Kidney (tissue), 13 donors: ENCODE measurements at regions not wholly inside any gene's neighbourhood (a gene's known extent, or its start where the extent isn't known, plus 50 kb on each side); places are given as distances from the start of the nearest gene placed in this dataset.
"Not testable (repeated sequence)": the region's sequence is repeated elsewhere in the genome, so short reads cannot be mapped to it uniquely, and the experiment has no call there.

Experiments
- DNase-seq, 5 donors: peaks; one replicate each; pipeline ENCODE4 v3.0.0-alpha.2; 2013 to 2020
- FAIRE-seq: peaks from 2 replicates; lab custom pipeline; 2012; peaks lifted over from hg19 to GRCh38; lab: Jason Lieb, UNC
- H3K27ac ChIP-seq, 2 donors: one replicate each; pipeline ENCODE4 v1.7.0; 2013; ENCODE audit warnings: low read depth in 2 of 2, low read length in 2 of 2, inconsistent platforms in 1 of 2
- H3K27me3 ChIP-seq: one replicate; pipeline ENCODE4 v1.7.1; 2013; ENCODE audit warnings: low read length, inconsistent platforms; ENCODE audit not compliant: control insufficient read depth, insufficient read depth
- H3K36me3 ChIP-seq, 3 donors: one replicate each; pipeline versions ENCODE4 v1.7.0 to v1.7.1; 2013; ENCODE audit warnings: low read length in 3 of 3, control low read depth in 1 of 3, inconsistent platforms in 1 of 3; ENCODE audit not compliant: insufficient read depth in 3 of 3, control insufficient read depth in 2 of 3
- H3K4me1 ChIP-seq, 3 donors: one replicate each; pipeline versions ENCODE4 v1.7.0 to v1.7.1; 2013; ENCODE audit warnings: low read length in 3 of 3, inconsistent platforms in 1 of 3, low read depth in 1 of 3; ENCODE audit not compliant: control insufficient read depth in 2 of 3, insufficient read depth in 2 of 3
- H3K4me3 ChIP-seq, 3 donors: one replicate each; pipeline versions ENCODE4 v1.7.0 to v1.8.1; 2013; ENCODE audit warnings: low read length in 3 of 3, control low read depth in 1 of 3, inconsistent platforms in 1 of 3
- H3K9ac ChIP-seq, 3 donors: one replicate each; pipeline versions ENCODE4 v1.7.0 to v1.7.1; 2013; ENCODE audit warnings: low read length in 3 of 3, control low read depth in 1 of 3, inconsistent platforms in 1 of 3
- H3K9me3 ChIP-seq, 3 donors: one replicate each; pipeline versions ENCODE4 v1.7.0 to v1.7.1; 2013; ENCODE audit warnings: low read length in 3 of 3, control low read depth in 1 of 3, inconsistent platforms in 1 of 3; ENCODE audit not compliant: control insufficient read depth in 2 of 3, insufficient read depth in 1 of 3
- intact Hi-C: fragments of 100-400 bp; cut with DNase I; formaldehyde crosslinking; loops from one replicate; pipeline ENCODE4 v1.11.1; 2022
- TF ChIP-seq, protein P1 (sequence below): IDR thresholded peaks from 3 replicates; pipeline ENCODE4 v1.5.1; 2012; ENCODE audit warnings: mild to moderate bottlenecking, moderate library complexity, borderline replicate concordance; ENCODE audit not compliant: insufficient read depth; ENCODE audit errors: extremely low read depth
- donor health status: control.
- donor health status: control.
- donor health status: control.
- donor health status: control.
- donor health status: control.
- donor health status: DM: yes; HTN: yes; CAD: no.
- donor health status: Normal renal cell carcinoma (clear cell type).

DNA sequence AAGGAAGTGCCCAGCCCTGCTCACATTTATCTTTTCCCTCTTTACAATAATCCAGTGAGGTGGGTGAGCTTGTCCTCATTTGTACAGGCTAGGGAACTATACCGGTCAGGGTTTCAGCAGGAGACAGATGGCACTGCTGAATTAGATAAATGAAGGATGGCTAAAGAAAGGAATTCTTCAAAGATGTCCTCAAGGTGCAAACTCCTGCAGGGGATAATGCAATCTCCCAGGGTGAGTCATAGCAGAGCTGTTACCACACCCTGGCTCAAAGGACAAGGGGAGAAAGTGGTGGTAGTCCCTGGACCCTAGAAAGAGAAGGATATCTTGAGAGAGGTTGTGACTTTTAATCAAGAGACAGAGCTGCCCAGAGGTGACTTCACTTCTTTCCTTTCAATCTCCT lies 66.7 kb downstream of the RFPL4B start:
- Histone ChIP-seq H3K9ac (no peak overlapping the region), H3K27me3 (no peaks in the 10 kb centered on the region), H3K27ac (no peak overlapping the region), H3K4me3 (no peak overlapping the region), H3K4me1 (no peaks in the 10 kb centered on the region), H3K9me3 (peaks cover 0 to 3% (median 0%) of the 10 kb centered on the region in 3 donors), H3K36me3 (no peaks in the 10 kb centered on the region)
- intact Hi-C loops, result no loop called here
- DNase-seq (no peak), FAIRE-seq (no peak)
- TF ChIP-seq, protein P1, sequence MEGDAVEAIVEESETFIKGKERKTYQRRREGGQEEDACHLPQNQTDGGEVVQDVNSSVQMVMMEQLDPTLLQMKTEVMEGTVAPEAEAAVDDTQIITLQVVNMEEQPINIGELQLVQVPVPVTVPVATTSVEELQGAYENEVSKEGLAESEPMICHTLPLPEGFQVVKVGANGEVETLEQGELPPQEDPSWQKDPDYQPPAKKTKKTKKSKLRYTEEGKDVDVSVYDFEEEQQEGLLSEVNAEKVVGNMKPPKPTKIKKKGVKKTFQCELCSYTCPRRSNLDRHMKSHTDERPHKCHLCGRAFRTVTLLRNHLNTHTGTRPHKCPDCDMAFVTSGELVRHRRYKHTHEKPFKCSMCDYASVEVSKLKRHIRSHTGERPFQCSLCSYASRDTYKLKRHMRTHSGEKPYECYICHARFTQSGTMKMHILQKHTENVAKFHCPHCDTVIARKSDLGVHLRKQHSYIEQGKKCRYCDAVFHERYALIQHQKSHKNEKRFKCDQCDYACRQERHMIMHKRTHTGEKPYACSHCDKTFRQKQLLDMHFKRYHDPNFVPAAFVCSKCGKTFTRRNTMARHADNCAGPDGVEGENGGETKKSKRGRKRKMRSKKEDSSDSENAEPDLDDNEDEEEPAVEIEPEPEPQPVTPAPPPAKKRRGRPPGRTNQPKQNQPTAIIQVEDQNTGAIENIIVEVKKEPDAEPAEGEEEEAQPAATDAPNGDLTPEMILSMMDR, result no peak

DNA sequence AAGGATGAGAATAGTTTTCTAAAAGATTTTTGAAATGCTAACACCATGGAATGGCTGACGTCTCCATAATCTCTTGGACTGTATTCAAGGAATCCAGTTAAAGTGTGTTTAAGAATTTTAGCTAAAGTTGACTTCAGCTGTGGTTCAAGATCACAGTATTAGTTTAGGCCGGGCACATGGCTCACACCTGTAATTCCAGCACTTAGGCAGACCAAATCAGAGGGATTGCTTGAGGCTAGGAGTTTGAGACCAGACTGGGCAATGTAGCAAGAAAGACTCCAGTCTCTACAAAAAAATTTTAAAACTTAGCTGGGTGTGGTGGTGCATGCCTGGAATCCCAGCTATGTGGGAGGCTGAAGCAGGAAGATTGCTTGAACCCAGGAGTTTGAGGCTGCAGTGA lies 68.2 kb downstream of the RFPL4B start:
- no peak for DNase-seq
- no peak overlapping the region for H3K27ac ChIP-seq
- FAIRE-seq, result no peak
- H3K36me3 ChIP-seq, result no peaks in the 10 kb centered on the region
- no peaks in the 10 kb centered on the region for H3K4me1 ChIP-seq
- intact Hi-C loops, result no loop called here
- H3K27me3 ChIP-seq, result no peaks in the 10 kb centered on the region
- no peak overlapping the region for H3K9ac ChIP-seq
- H3K9me3 ChIP-seq, result peaks cover 0 to 3% (median 0%) of the 10 kb centered on the region in 3 donors
- H3K4me3 ChIP-seq, result no peak overlapping the region
- TF ChIP-seq, protein P1, result no peak

DNA sequence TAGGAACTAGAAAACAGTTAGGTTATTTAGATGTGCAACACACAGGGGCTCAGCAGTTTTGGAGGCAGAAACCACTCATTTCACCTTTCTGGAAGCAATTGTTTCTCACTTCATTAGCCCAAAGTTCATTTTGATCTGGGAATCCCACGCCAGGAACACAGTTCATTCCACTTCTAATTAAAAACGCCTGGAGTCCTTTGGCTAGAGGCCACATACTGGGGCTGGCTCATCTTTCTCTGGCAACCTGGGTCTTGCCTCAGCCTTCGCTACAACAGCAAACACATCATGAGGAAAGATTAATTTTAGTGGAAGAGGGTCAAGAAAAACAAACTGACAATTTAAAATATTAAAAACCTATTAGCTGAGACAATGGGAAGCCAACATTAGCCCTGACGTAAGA lies 69.7 kb downstream of the RFPL4B start:
- TF ChIP-seq, protein P1, result no peak
- intact Hi-C loops, result no loop called here

DNA sequence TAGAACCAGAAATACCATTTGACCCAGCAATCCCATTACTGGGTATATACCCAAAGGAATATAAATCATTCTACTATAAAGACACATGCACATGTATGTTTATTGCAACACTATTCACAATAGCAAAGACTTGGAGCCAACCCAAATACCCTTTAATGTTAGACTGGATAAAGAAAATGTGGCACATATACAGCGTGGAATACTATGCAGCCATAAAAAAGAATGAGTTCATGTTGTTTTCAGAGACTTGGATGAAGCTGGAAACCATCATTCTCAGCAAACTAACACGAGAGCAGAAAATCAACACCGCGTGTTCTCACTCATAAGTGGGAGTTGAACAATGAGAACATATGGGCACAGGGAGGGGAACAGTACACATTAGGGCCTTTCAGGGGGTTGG lies 79.9 kb downstream of the RFPL4B start:
- DNase-seq, H3K27me3 ChIP-seq, H3K36me3 ChIP-seq, H3K4me1 ChIP-seq, FAIRE-seq, H3K9ac ChIP-seq, intact Hi-C loops, H3K4me3 ChIP-seq, H3K27ac ChIP-seq, H3K9me3 ChIP-seq: not testable (repeated sequence)

More for the DNA sequence above, 69.7 kb downstream of the RFPL4B start:
- DNase-seq, result no peak
- Histone ChIP-seq H3K4me3 (no peak overlapping the region), H3K4me1 (no peaks in the 10 kb centered on the region), H3K36me3 (no peaks in the 10 kb centered on the region), H3K9me3 (peaks cover 0 to 3% (median 0%) of the 10 kb centered on the region in 3 donors), H3K27me3 (no peaks in the 10 kb centered on the region), H3K9ac (no peak overlapping the region), H3K27ac (no peak overlapping the region)
- FAIRE-seq, result no peak
